HEK293 (cell line): ENCODE measurements at regions not wholly inside any gene's neighbourhood (a gene's known extent, or its start where the extent isn't known, plus 50 kb on each side); places are given as distances from the start of the nearest gene placed in this dataset.

ENCODE experiments used
- CTCF ChIA-PET: fragments of 350-600 bp; formaldehyde crosslinking; extraction: SDS; loops from one replicate; lab custom pipeline; 2021; ENCODE audit warnings: antibody characterized with exemption; lab: Yijun Ruan, JAX
- POLR2A ChIA-PET: fragments of 300-600 bp; formaldehyde crosslinking; extraction: SDS; loops from one replicate; lab custom pipeline; 2020; ENCODE audit warnings: antibody characterized with exemption, inconsistent platforms; lab: Yijun Ruan, JAX
- H3K27ac ChIP-seq: fragments of 200-500 bp; sonication (Bioruptor generic); 2 replicates; pipeline ENCODE4 v1.5.1; 2014; ENCODE audit warnings: low read depth, low read length, control low read depth, inconsistent platforms; ENCODE audit errors: extremely low read depth
- H3K36me3 ChIP-seq, 2 experiments: fragments of 200-500 bp in 1 of 2; sonication (Bioruptor generic) in 1 of 2; 1 replicate in 1 of 2; 2 replicates in 1 of 2; pipeline ENCODE4 v1.5.1; 2014 to 2017; ENCODE audit warnings: inconsistent platforms in 2 of 2, low read length in 2 of 2; ENCODE audit not compliant: control insufficient read depth in 2 of 2, insufficient read depth in 1 of 2
- H3K4me1 ChIP-seq: fragments of 200-500 bp; sonication (Bioruptor generic); 2 replicates; pipeline ENCODE4 v1.5.1; 2014; ENCODE audit warnings: mild to moderate bottlenecking, low read length, inconsistent platforms; ENCODE audit not compliant: control insufficient read depth, insufficient read depth
- H3K4me3 ChIP-seq: 2 replicates; pipeline ENCODE4 v1.5.1; 2011; ENCODE audit warnings: low read depth, mild to moderate bottlenecking, control low read depth, low read length, moderate library complexity
- H3K9me3 ChIP-seq: fragments of 200-500 bp; sonication (Bioruptor generic); 2 replicates; pipeline ENCODE4 v1.5.1; 2014; ENCODE audit warnings: low read depth, low read length, inconsistent platforms; ENCODE audit not compliant: control insufficient read depth, insufficient read depth
- BCL11A ChIP-seq: fragments of 450-650 bp; formaldehyde crosslinking; IDR thresholded peaks from 2 replicates; pipeline ENCODE4 v1.5.1; 2016; ENCODE audit warnings: low read depth, missing biosample characterization, missing genetic modification characterization
- GLIS2 ChIP-seq: fragments of 450-650 bp; formaldehyde crosslinking; IDR thresholded peaks from 2 replicates; pipeline ENCODE4 v1.5.1; 2016; ENCODE audit warnings: missing biosample characterization, missing genetic modification characterization
- HOXC10 ChIP-seq: sonication (generic); formaldehyde crosslinking; IDR thresholded peaks from 2 replicates; pipeline ENCODE4 v1.8.1; 2023; ENCODE audit warnings: mild to moderate bottlenecking, missing genetic modification reagents
- MZF1 ChIP-seq: fragments of 450-650 bp; formaldehyde crosslinking; IDR thresholded peaks from 2 replicates; pipeline ENCODE4 v1.5.1; 2017; ENCODE audit warnings: missing biosample characterization, missing genetic modification characterization, borderline replicate concordance
- PRDM4 ChIP-seq: fragments of 450-650 bp; formaldehyde crosslinking; IDR thresholded peaks from 2 replicates; pipeline ENCODE4 v1.5.1; 2017; ENCODE audit warnings: missing biosample characterization, missing genetic modification characterization
- ZBTB21 ChIP-seq: fragments of 450-650 bp; formaldehyde crosslinking; IDR thresholded peaks from 2 replicates; pipeline ENCODE4 v1.5.1; 2017; ENCODE audit warnings: missing biosample characterization, missing genetic modification characterization
- ZEB2 ChIP-seq: fragments of 450-650 bp; formaldehyde crosslinking; IDR thresholded peaks from 2 replicates; pipeline ENCODE4 v1.5.1; 2016; ENCODE audit warnings: missing biosample characterization, missing genetic modification characterization
- ZFP69B ChIP-seq: fragments of 450-650 bp; formaldehyde crosslinking; IDR thresholded peaks from 2 replicates; pipeline ENCODE4 v1.5.1; 2016; ENCODE audit warnings: missing biosample characterization, missing genetic modification characterization
- ZNF114 ChIP-seq: fragments of 450-650 bp; formaldehyde crosslinking; IDR thresholded peaks from 2 replicates; pipeline ENCODE4 v1.5.0; 2017; ENCODE audit warnings: missing biosample characterization, missing genetic modification characterization
- ZNF138 ChIP-seq: fragments of 450-650 bp; formaldehyde crosslinking; IDR thresholded peaks from 2 replicates; pipeline ENCODE4 v1.5.1; 2016; ENCODE audit warnings: missing biosample characterization, missing genetic modification characterization, borderline replicate concordance
- ZNF155 ChIP-seq: fragments of 450-650 bp; formaldehyde crosslinking; IDR thresholded peaks from 2 replicates; pipeline ENCODE4 v1.5.1; 2016; ENCODE audit warnings: missing biosample characterization, missing genetic modification characterization
- ZNF223 ChIP-seq: fragments of 450-650 bp; formaldehyde crosslinking; IDR thresholded peaks from 2 replicates; pipeline ENCODE4 v1.5.1; 2016; ENCODE audit warnings: missing biosample characterization, missing genetic modification characterization
- ZNF341 ChIP-seq: fragments of 450-650 bp; formaldehyde crosslinking; IDR thresholded peaks from 2 replicates; pipeline ENCODE4; 2016; ENCODE audit warnings: low read depth, missing biosample characterization, missing genetic modification characterization
- ZNF354C ChIP-seq: fragments of 450-650 bp; formaldehyde crosslinking; IDR thresholded peaks from 2 replicates; pipeline ENCODE4 v1.5.1; 2016; ENCODE audit warnings: missing biosample characterization, missing genetic modification characterization, low read depth, borderline replicate concordance
- ZNF362 ChIP-seq: fragments of 450-650 bp; formaldehyde crosslinking; IDR thresholded peaks from 2 replicates; pipeline ENCODE4 v1.5.1; 2016; ENCODE audit warnings: missing biosample characterization, missing genetic modification characterization
- ZNF48 ChIP-seq: fragments of 450-650 bp; formaldehyde crosslinking; IDR thresholded peaks from 2 replicates; pipeline ENCODE4 v1.5.1; 2016; ENCODE audit warnings: missing biosample characterization, missing genetic modification characterization
- ZNF544 ChIP-seq: fragments of 450-650 bp; formaldehyde crosslinking; IDR thresholded peaks from 2 replicates; pipeline ENCODE4 v1.5.0; 2017; ENCODE audit warnings: missing biosample characterization, missing genetic modification characterization
- ZNF571 ChIP-seq: fragments of 450-650 bp; formaldehyde crosslinking; IDR thresholded peaks from 2 replicates; pipeline ENCODE4 v1.5.0; 2017; ENCODE audit warnings: missing biosample characterization, missing genetic modification characterization
- ZNF626 ChIP-seq: fragments of 450-650 bp; sonication (Bioruptor Pico); formaldehyde crosslinking; IDR thresholded peaks from 2 replicates; pipeline ENCODE4 v1.5.1; 2018; ENCODE audit warnings: missing biosample characterization, missing genetic modification characterization, inconsistent platforms
- ZNF670 ChIP-seq: fragments of 450-650 bp; formaldehyde crosslinking; IDR thresholded peaks from 2 replicates; pipeline ENCODE4 v1.5.1; 2016; ENCODE audit warnings: missing biosample characterization, missing genetic modification characterization, low read depth
- ZNF791 ChIP-seq: fragments of 450-650 bp; formaldehyde crosslinking; IDR thresholded peaks from 2 replicates; pipeline ENCODE4 v1.5.1; 2016; ENCODE audit warnings: missing biosample characterization, missing genetic modification characterization
- ZNF792 ChIP-seq: fragments of 450-650 bp; formaldehyde crosslinking; IDR thresholded peaks from 2 replicates; pipeline ENCODE4 v1.5.1; 2016; ENCODE audit warnings: missing biosample characterization, missing genetic modification characterization
- ZNF843 ChIP-seq: fragments of 450-650 bp; formaldehyde crosslinking; IDR thresholded peaks from 2 replicates; pipeline ENCODE4 v1.5.1; 2016; ENCODE audit warnings: missing biosample characterization, missing genetic modification characterization
- TF ChIP-seq, protein P1 (sequence below): fragments of 450-650 bp; formaldehyde crosslinking; conservative IDR thresholded peaks from 2 replicates; pipeline ENCODE4 v1.5.1; 2016; ENCODE audit warnings: low read depth, missing biosample characterization, missing genetic modification characterization
- TF ChIP-seq, protein P2 (sequence below): fragments of 450-650 bp; formaldehyde crosslinking; IDR thresholded peaks from 2 replicates; pipeline ENCODE4 v1.5.1; 2016; ENCODE audit warnings: missing biosample characterization, missing genetic modification characterization

- POLR2A ChIA-PET = interaction anchor here (0.6 kb wide), 1 partner anchor 359 kb away, joined by 3 read pairs; no protein-coding TSS in a partner anchor
- Histone ChIP-seq H3K9me3 (no peaks in the 10 kb centered on the region), H3K36me3 (no peaks in the 10 kb centered on the region), H3K4me3 (no peak overlapping the region), H3K27ac (no peak overlapping the region), H3K4me1 (no peaks in the 10 kb centered on the region)
- CTCF ChIA-PET = no interaction called here
- TF ChIP-seq ZNF544 (tag by site-specific recombination) (no peak), ZNF48 (tag by site-specific recombination) (no peak)
Measured at GRCh38 chr17:71878998-71879397, 241.8 kb upstream of the SOX9 start.

DNA sequence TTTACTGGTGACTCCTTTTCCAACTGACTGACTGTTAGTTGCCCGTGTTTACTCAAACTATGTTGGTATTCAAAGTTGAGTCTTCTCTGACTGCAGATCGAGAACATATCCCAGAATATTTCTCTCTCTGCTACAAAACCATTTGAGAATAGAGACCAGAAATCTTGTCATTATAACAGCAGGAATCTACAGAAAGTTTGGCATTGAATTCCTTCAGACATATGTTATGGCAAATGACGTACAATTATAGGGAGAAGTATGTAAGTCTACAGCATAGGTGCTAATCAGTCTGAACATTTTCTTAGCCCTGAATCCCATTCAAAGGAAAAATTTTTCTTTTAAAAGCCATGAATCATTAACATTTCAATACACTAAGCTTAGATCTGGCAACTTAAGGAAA is 239.8 kb upstream of the SOX9 start:
- no peak overlapping the region for H3K4me3 ChIP-seq
- H3K9me3 ChIP-seq = no peaks in the 10 kb centered on the region
- TF ChIP-seq ZBTB21 (tag by site-specific recombination) (no peak), ZNF354C (tag by site-specific recombination) (no peak), GLIS2 (tag by site-specific recombination) (no peak), ZNF791 (no peak), ZNF223 (tag by site-specific recombination) (no peak)
- H3K27ac ChIP-seq = no peak overlapping the region
- ChIA-PET CTCF (no interaction called here), POLR2A (no interaction called here)
- no peaks in the 10 kb centered on the region for H3K4me1 ChIP-seq
- no peaks in the 10 kb centered on the region for H3K36me3 ChIP-seq

- H3K36me3 ChIP-seq = no peaks in the 10 kb centered on the region
- no peaks in the 10 kb centered on the region for H3K4me1 ChIP-seq
- ChIA-PET CTCF (no interaction called here), POLR2A (no interaction called here)
- H3K27ac ChIP-seq = no peak overlapping the region
- no peak overlapping the region for H3K4me3 ChIP-seq
- H3K9me3 ChIP-seq = no peaks in the 10 kb centered on the region
- TF ChIP-seq ZNF843 (tag by site-specific recombination) (no peak), ZNF341 (tag by site-specific recombination) (no peak), ZNF626 (tag by site-specific recombination) (no peak), ZEB2 (tag by site-specific recombination) (no peak), ZFP69B (tag by site-specific recombination) (no peak), ZNF155 (tag by site-specific recombination) (no peak), BCL11A (tag by site-specific recombination) (no peak), ZNF114 (tag by site-specific recombination) (no peak), ZNF362 (tag by site-specific recombination) (no peak), ZNF670 (tag by site-specific recombination) (no peak), ZNF571 (tag by site-specific recombination) (no peak), HOXC10 (CRISPR knock-in tag) (no peak), PRDM4 (tag by site-specific recombination) (no peak), MZF1 (tag by site-specific recombination) (no peak), ZNF792 (tag by site-specific recombination) (no peak), ZNF138 (tag by site-specific recombination) (no peak)
- TF ChIP-seq, protein P1, sequence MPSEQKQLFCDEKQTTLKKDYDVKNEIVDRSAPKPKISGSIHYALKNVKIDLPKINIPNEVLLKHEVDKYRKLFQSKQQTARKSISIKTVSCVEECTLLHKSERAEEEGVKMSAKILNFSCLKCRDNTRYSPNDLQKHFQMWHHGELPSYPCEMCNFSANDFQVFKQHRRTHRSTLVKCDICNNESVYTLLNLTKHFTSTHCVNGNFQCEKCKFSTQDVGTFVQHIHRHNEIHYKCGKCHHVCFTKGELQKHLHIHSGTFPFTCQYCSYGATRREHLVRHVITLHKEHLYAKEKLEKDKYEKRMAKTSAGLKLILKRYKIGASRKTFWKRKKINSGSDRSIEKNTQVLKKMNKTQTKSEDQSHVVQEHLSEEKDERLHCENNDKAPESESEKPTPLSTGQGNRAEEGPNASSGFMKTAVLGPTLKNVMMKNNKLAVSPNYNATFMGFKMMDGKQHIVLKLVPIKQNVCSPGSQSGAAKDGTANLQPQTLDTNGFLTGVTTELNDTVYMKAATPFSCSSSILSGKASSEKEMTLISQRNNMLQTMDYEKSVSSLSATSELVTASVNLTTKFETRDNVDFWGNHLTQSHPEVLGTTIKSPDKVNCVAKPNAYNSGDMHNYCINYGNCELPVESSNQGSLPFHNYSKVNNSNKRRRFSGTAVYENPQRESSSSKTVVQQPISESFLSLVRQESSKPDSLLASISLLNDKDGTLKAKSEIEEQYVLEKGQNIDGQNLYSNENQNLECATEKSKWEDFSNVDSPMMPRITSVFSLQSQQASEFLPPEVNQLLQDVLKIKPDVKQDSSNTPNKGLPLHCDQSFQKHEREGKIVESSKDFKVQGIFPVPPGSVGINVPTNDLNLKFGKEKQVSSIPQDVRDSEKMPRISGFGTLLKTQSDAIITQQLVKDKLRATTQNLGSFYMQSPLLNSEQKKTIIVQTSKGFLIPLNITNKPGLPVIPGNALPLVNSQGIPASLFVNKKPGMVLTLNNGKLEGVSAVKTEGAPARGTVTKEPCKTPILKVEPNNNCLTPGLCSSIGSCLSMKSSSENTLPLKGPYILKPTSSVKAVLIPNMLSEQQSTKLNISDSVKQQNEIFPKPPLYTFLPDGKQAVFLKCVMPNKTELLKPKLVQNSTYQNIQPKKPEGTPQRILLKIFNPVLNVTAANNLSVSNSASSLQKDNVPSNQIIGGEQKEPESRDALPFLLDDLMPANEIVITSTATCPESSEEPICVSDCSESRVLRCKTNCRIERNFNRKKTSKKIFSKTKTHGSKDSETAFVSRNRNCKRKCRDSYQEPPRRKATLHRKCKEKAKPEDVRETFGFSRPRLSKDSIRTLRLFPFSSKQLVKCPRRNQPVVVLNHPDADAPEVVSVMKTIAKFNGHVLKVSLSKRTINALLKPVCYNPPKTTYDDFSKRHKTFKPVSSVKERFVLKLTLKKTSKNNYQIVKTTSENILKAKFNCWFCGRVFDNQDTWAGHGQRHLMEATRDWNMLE (tag by site-specific recombination) = no peak
- TF ChIP-seq, protein P2, sequence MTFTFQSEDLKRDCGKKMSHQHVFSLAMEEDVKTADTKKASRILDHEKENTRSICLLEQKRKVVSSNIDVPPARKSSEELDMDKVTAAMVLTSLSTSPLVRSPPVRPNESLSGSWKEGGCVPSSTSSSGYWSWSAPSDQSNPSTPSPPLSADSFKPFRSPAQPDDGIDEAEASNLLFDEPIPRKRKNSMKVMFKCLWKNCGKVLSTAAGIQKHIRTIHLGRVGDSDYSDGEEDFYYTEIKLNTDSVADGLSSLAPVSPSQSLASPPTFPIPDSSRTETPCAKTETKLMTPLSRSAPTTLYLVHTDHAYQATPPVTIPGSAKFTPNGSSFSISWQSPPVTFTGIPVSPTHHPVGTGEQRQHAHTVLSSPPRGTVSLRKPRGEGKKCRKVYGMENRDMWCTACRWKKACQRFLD = no peak
Measured at GRCh38 chr17:71881581-71881980, 239.2 kb upstream of the SOX9 start.
